ENCODE measurements at regions not wholly inside any gene's neighbourhood (a gene's known extent, or its start where the extent isn't known, plus 50 kb on each side); places are given as distances from the start of the nearest gene placed in this dataset.
A peak's percentile ranks its signal among the peaks of the same experiment; 100 is the strongest.

DNA sequence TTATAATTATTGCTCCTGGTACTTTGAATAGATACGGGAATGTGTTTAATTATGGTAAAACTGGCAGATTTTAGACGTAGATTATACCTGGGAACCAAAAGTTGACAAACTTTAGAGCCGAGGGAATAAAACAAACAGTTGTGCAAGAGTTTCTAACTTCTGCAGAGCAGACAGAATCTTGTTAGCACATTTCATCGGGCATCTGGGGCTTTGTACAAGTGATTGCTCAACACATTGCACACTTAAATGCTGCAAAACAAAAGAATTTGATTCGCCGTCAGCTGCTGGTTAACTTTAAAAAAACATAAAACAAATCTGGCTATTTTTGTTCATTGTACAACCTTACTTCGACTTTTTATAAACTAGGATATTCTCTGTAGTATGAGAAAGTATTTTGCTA lies 398.1 kb downstream of the MAN2A1 start:
- ATAC-seq (no peak), DNase-seq (no peak)
- intact Hi-C loops (cut with DNase I), result no loop called here

GRCh38 chr5:110088676-110089436 lies 399.1 kb downstream of the MAN2A1 start:
- intact Hi-C loops (cut with DNase I), result no loop called here
- Histone ChIP-seq H3K27me3 (no peaks in the 10 kb centered on the region), H3K36me3 (no peaks in the 10 kb centered on the region), H3K9me3 (no peaks in the 10 kb centered on the region), H3K4me1 (no peaks in the 10 kb centered on the region), H3K4me3 (no peak overlapping the region), H3K27ac (no peak overlapping the region)
- ATAC-seq (no peak), DNase-seq (no peak)
- TF ChIP-seq CTCF (IDR thresholded peaks at IDR 0.05), result no peak

More for the DNA sequence above, 398.1 kb downstream of the MAN2A1 start:
- H3K27me3 ChIP-seq, result no peaks in the 10 kb centered on the region
- no peaks in the 10 kb centered on the region for H3K4me1 ChIP-seq
- H3K27ac ChIP-seq, result no peak overlapping the region
- TF ChIP-seq CTCF (IDR thresholded peaks at IDR 0.05), result no peak
- H3K36me3 ChIP-seq, result no peaks in the 10 kb centered on the region
- no peaks in the 10 kb centered on the region for H3K9me3 ChIP-seq
- H3K4me3 ChIP-seq, result no peak overlapping the region

GRCh38 chr5:110092955-110093785 lies 403.4 kb downstream of the MAN2A1 start:
- ATAC-seq, result no peak
- no peak for DNase-seq
- H3K4me1 ChIP-seq, result no peaks in the 10 kb centered on the region
- no peaks in the 10 kb centered on the region for H3K9me3 ChIP-seq
- no peaks in the 10 kb centered on the region for H3K27me3 ChIP-seq
- no peak for TF ChIP-seq CTCF (IDR thresholded peaks at IDR 0.05)
- no peak overlapping the region for H3K27ac ChIP-seq
- no peak overlapping the region for H3K4me3 ChIP-seq
- H3K36me3 ChIP-seq, result no peaks in the 10 kb centered on the region
- intact Hi-C loops (cut with DNase I), result no loop called here

- intact Hi-C loops (cut with DNase I), result no loop called here
- H3K27ac ChIP-seq, result no peak overlapping the region
- no peaks in the 10 kb centered on the region for H3K36me3 ChIP-seq
- no peak overlapping the region for H3K4me3 ChIP-seq
- no peaks in the 10 kb centered on the region for H3K9me3 ChIP-seq
- H3K27me3 ChIP-seq, result no peaks in the 10 kb centered on the region
- ATAC-seq (no peak), DNase-seq (no peak)
- TF ChIP-seq CTCF (IDR thresholded peaks at IDR 0.05), result no peak
- no peaks in the 10 kb centered on the region for H3K4me1 ChIP-seq
Measured at GRCh38 chr5:110094109-110094508, 404.4 kb downstream of the MAN2A1 start.

- ATAC-seq (peak; percentile 73), DNase-seq (no peak)
- TF ChIP-seq CTCF (IDR thresholded peaks at IDR 0.05), result no peak
- H3K27me3 ChIP-seq, result no peaks in the 10 kb centered on the region
- H3K36me3 ChIP-seq, result no peaks in the 10 kb centered on the region
- H3K4me1 ChIP-seq, result no peaks in the 10 kb centered on the region
- H3K9me3 ChIP-seq, result no peaks in the 10 kb centered on the region
- intact Hi-C loops (cut with DNase I), result no loop called here
- H3K4me3 ChIP-seq, result no peak overlapping the region
- H3K27ac ChIP-seq, result no peak overlapping the region
Measured at GRCh38 chr5:110094548-110094947, 404.8 kb downstream of the MAN2A1 start.
